Adrenal gland (tissue), 9 donors: ENCODE measurements at regions not wholly inside any gene's neighbourhood (a gene's known extent, or its start where the extent isn't known, plus 50 kb on each side); places are given as distances from the start of the nearest gene placed in this dataset.

Experiments used
- DNase-seq, 7 donors: peaks; one replicate each; pipeline ENCODE4 v3.0.0-alpha.2; 2019 to 2020
- H3K27ac ChIP-seq, 5 donors: fragments of 200-600 bp; sonication (generic) in 4 of 5; 1 replicate in 3 of 5; 2 replicates in 2 of 5; pipeline versions ENCODE4 v1.5.1 to v1.8.0; 2016 to 2020; ENCODE audit warnings: mild to moderate bottlenecking in 1 of 5
- H3K27me3 ChIP-seq: fragments of 200-600 bp; 2 replicates; pipeline ENCODE4 v1.8.0; 2021
- H3K36me3 ChIP-seq, 2 donors: fragments of 200-600 bp; replicated peaks in 1 of 2; 1 replicate in 1 of 2; 2 replicates in 1 of 2; pipeline versions ENCODE4 v1.5.1 to v1.8.0; 2018 to 2022
- H3K4me1 ChIP-seq, 2 donors: fragments of 200-600 bp; replicated peaks in 1 of 2; 1 replicate in 1 of 2; 2 replicates in 1 of 2; pipeline versions ENCODE4 v1.5.1 to v1.8.0; 2018 to 2021
- H3K4me3 ChIP-seq, 4 donors: fragments of 200-600 bp; sonication (generic) in 3 of 4; one replicate each; pipeline ENCODE4 v1.5.1; 2016 to 2018
- H3K9me3 ChIP-seq, 3 donors: fragments of 200-600 bp; sonication (generic) in 1 of 3; replicated peaks in 1 of 3; 1 replicate in 2 of 3; 2 replicates in 1 of 3; pipeline versions ENCODE4 v1.5.1 to v1.8.0; 2016 to 2021
- POLR2A ChIP-seq, 2 donors: fragments of 450-650 bp; IDR thresholded peaks; one replicate each; pipeline ENCODE4 v1.6.1; 2017; ENCODE audit warnings: antibody characterized with exemption in 2 of 2, mild to moderate bottlenecking in 2 of 2, moderate library complexity in 1 of 2
- WGBS, 4 donors: extraction: QIAGEN DNeasy Blood & Tissue Kit in 2 of 4; methylation state at CpG; one replicate each; pipeline versions ENCODE4 v1.1.5 to v1.1.7; 2013 to 2017; 5-methylcytosine and 5-hydroxymethylcytosine counted together
- intact Hi-C, 2 donors: fragments of 100-400 bp; cut with DNase I; formaldehyde crosslinking; loops; one replicate each; pipeline versions ENCODE4 v1.14.1 to v1.15.0; 2022 to 2023
- TF ChIP-seq, protein P1 (sequence below), 6 experiments: fragments of 450-650 bp in 4 of 6; fragments of 200-600 bp in 2 of 6; sonication (generic) in 1 of 6; IDR thresholded peaks; 1 replicate in 5 of 6; 2 replicates in 1 of 6; pipeline versions ENCODE4 v1.5.1 to v1.8.0; 2016 to 2021; ENCODE audit warnings: antibody characterized with exemption in 6 of 6, mild to moderate bottlenecking in 2 of 6, moderate library complexity in 1 of 6
- donor health status: healthy with polysubstance abuse.
- donor health status: Bipolar disorder and iron deficiency.
- donor health status: DM: yes; HTN: yes; CAD: no.
- donor health status: DM: no; HTN: no; CAD: no.
- donor health status: DM: no; HTN: no; CAD: no.

GRCh38 chr5:96093340-96093739 is 131.7 kb upstream of the ELL2 start:
- no peaks in the 10 kb centered on the region for H3K9me3 ChIP-seq
- no peak overlapping the region for H3K4me3 ChIP-seq
- peaks cover 6 to 8% of the 10 kb centered on the region in 2 donors for H3K4me1 ChIP-seq
- intact Hi-C loops, result no loop called here
- no peaks in the 10 kb centered on the region for H3K27me3 ChIP-seq
- H3K27ac ChIP-seq, result no peak overlapping the region
- TF ChIP-seq, protein P1, sequence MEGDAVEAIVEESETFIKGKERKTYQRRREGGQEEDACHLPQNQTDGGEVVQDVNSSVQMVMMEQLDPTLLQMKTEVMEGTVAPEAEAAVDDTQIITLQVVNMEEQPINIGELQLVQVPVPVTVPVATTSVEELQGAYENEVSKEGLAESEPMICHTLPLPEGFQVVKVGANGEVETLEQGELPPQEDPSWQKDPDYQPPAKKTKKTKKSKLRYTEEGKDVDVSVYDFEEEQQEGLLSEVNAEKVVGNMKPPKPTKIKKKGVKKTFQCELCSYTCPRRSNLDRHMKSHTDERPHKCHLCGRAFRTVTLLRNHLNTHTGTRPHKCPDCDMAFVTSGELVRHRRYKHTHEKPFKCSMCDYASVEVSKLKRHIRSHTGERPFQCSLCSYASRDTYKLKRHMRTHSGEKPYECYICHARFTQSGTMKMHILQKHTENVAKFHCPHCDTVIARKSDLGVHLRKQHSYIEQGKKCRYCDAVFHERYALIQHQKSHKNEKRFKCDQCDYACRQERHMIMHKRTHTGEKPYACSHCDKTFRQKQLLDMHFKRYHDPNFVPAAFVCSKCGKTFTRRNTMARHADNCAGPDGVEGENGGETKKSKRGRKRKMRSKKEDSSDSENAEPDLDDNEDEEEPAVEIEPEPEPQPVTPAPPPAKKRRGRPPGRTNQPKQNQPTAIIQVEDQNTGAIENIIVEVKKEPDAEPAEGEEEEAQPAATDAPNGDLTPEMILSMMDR (IDR thresholded peaks at IDR 0.05), result no peak
- no peak for TF ChIP-seq POLR2A (IDR thresholded peaks at IDR 0.05)
- no peak for DNase-seq
- 95 to 100% (median 97%) methylated on average over 3 of the region's 3 CpGs for WGBS, 4 donors
- no peaks in the 10 kb centered on the region for H3K36me3 ChIP-seq

DNA sequence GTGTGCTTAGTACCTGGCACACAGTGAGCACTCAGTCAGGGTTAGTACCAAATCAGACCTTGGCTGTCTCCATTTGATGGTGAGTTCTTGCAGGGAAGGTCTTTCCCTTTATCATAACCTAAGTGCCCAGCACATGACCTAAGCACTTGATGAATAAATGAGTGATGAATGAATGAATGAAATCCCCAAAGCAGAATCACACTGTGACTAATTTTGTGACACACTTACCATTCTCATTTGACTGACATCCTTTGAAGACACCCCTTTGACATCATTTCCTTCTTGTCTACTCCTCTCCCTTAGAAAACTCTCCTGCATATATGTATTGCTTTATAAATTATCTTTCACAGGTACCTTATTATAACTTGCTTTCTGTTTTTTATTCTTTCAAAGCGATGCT is 130.2 kb upstream of the ELL2 start:
- H3K4me3 ChIP-seq, result no peak overlapping the region
- H3K27ac ChIP-seq, result no peak overlapping the region
- no peaks in the 10 kb centered on the region for H3K9me3 ChIP-seq
- no peak for DNase-seq
- 91 to 96% (median 93%) methylated on average over 1 of the region's 1 CpG for WGBS, 4 donors
- intact Hi-C loops, result no loop called here
- H3K36me3 ChIP-seq, result no peaks in the 10 kb centered on the region
- H3K4me1 ChIP-seq, result peaks cover 6 to 8% of the 10 kb centered on the region in 2 donors
- TF ChIP-seq, protein P1 (IDR thresholded peaks at IDR 0.05), result no peak
- no peak for TF ChIP-seq POLR2A (IDR thresholded peaks at IDR 0.05)
- no peaks in the 10 kb centered on the region for H3K27me3 ChIP-seq

DNA sequence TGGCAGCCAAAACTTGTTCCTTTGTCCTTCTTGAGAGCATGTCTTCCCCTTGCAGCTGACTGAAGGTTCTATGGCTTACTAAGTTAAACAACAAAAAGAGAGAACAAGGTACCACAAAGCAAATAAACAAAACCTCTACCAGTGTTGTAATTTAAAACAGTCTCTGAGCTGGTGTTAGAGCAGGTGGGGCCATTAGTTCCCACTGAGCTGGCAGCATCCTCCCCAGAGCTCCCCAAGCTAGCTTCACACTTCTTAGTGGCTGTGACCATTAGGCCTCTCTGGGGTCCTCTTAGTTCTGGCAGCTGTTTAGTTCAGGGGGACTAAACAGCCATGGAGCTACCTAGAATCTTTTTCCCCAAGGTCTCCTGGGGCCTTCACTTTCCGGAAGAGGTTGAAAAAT is 128.6 kb upstream of the ELL2 start:
- Histone ChIP-seq H3K4me1 (peaks cover 6 to 8% of the 10 kb centered on the region in 2 donors), H3K27me3 (no peaks in the 10 kb centered on the region), H3K4me3 (no peak overlapping the region), H3K36me3 (no peaks in the 10 kb centered on the region), H3K27ac (no peak overlapping the region), H3K9me3 (no peaks in the 10 kb centered on the region)
- no peak for TF ChIP-seq POLR2A (IDR thresholded peaks at IDR 0.05)
- TF ChIP-seq, protein P1 (IDR thresholded peaks at IDR 0.05), result no peak
- 84 to 94% (median 90%) methylated on average over 1 of the region's 1 CpG for WGBS, 4 donors
- no peak for DNase-seq
- intact Hi-C loops, result no loop called here

- no peak for TF ChIP-seq POLR2A (IDR thresholded peaks at IDR 0.05)
- TF ChIP-seq, protein P1 (IDR thresholded peaks at IDR 0.05), result no peak
- Histone ChIP-seq H3K4me3 (no peak overlapping the region), H3K4me1 (no peaks in the 10 kb centered on the region), H3K9me3 (no peaks in the 10 kb centered on the region), H3K36me3 (no peaks in the 10 kb centered on the region), H3K27ac (no peak overlapping the region), H3K27me3 (no peaks in the 10 kb centered on the region)
- no peak for DNase-seq
- 73 to 79% (median 77%) methylated on average over 4 of the region's 4 CpGs for WGBS, 4 donors
- intact Hi-C loops, result no loop called here
Measured at GRCh38 chr5:96088706-96089498, 127.3 kb upstream of the ELL2 start.
